Chondrocyte (in vitro differentiated cells): ENCODE measurements at regions not wholly inside any gene's neighbourhood (a gene's known extent, or its start where the extent isn't known, plus 50 kb on each side); places are given as distances from the start of the nearest gene placed in this dataset.

Experiments
- DNase-seq: peaks from one replicate; pipeline ENCODE4 v3.0.0; 2021; ENCODE audit warnings: mixed read lengths, low spot score
- H3K27ac Mint-ChIP-seq: one replicate; pipeline ENCODE4 v1.8.0; 2021; ENCODE audit warnings: mild to moderate bottlenecking, moderate library complexity, mixed read lengths; ENCODE audit not compliant: unreplicated experiment
- H3K27me3 Mint-ChIP-seq: 2 replicates; pipeline ENCODE4 v1.8.0; 2021; ENCODE audit warnings: low read depth, mixed read lengths
- H3K36me3 Mint-ChIP-seq: 2 replicates; pipeline ENCODE4 v1.8.0; 2021; ENCODE audit warnings: low read depth, mixed read lengths
- H3K4me1 Mint-ChIP-seq: 2 replicates; pipeline ENCODE4 v1.8.0; 2021; ENCODE audit warnings: low read depth, mild to moderate bottlenecking, mixed read lengths
- H3K4me3 Mint-ChIP-seq: one replicate; pipeline ENCODE4 v1.8.0; 2021; ENCODE audit warnings: mild to moderate bottlenecking, moderate library complexity, mixed read lengths; ENCODE audit not compliant: unreplicated experiment
- H3K9me3 Mint-ChIP-seq: 2 replicates; pipeline ENCODE4 v1.8.0; 2021; ENCODE audit warnings: low read depth, mixed read lengths
- CTCF ChIP-seq: fragments of 200-600 bp; sonication (generic); IDR thresholded peaks from 2 replicates; pipeline ENCODE4 v1.5.0; 2021; ENCODE audit warnings: antibody characterized with exemption, mild to moderate bottlenecking, moderate library complexity

DNA sequence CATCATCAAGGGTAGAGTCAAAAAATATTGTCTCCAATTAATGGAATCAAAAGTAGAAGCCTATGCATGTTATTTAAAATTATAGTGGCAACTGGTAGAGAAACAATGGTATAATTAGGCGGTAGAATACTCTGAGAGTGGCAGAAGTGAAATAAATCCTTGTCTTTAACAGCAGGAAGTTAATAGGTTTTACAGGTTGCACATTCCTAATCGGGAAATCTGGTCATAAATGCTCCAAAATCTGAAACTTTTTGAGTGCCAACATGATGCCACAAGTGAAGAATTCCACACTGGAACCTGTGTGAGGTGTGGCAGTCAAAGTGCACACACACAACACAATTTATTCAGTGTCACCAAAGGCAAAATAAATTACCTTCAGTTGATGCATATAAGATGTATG, 433.4 kb downstream of the TAF11L14 start:
- Mint-ChIP-seq H3K4me1 (peaks cover 10% of the 10 kb centered on the region), H3K27me3 (no peaks in the 10 kb centered on the region), H3K9me3 (no peaks in the 10 kb centered on the region), H3K27ac (no peak overlapping the region), H3K4me3 (no peak overlapping the region), H3K36me3 (no peaks in the 10 kb centered on the region)
- DNase-seq: no peak
- no peak for TF ChIP-seq CTCF

DNA sequence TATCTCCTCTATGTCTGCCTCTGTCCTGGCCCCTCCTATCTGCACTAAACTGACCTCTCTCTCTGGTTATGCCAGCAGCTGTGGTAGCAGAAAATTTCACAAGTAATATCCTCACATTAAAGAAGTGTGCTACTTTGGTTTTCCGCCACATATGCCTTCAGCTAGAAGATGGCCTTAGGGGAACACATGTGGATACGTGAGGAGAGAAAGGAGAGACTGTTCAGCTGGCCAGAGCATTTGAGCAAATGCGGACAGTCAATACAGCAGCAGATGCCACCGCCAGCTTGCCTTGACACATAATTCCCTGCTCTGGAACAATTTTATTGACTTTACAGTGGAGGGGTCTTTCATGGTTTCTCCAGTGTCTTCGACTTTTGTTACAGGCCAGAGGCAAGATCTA, 434.6 kb downstream of the TAF11L14 start:
- H3K27me3 Mint-ChIP-seq: no peaks in the 10 kb centered on the region
- H3K4me3 Mint-ChIP-seq: no peak overlapping the region
- peaks cover 10% of the 10 kb centered on the region for H3K4me1 Mint-ChIP-seq
- H3K9me3 Mint-ChIP-seq: no peaks in the 10 kb centered on the region
- H3K27ac Mint-ChIP-seq: no peak overlapping the region
- no peak for DNase-seq
- H3K36me3 Mint-ChIP-seq: no peaks in the 10 kb centered on the region
- no peak for TF ChIP-seq CTCF

GRCh38 chr5:18069790-18070189, 435.5 kb downstream of the TAF11L14 start:
- H3K4me3 Mint-ChIP-seq: no peak overlapping the region
- no peaks in the 10 kb centered on the region for H3K36me3 Mint-ChIP-seq
- H3K27ac Mint-ChIP-seq: no peak overlapping the region
- peaks cover 10% of the 10 kb centered on the region for H3K4me1 Mint-ChIP-seq
- TF ChIP-seq CTCF: no peak
- H3K9me3 Mint-ChIP-seq: no peaks in the 10 kb centered on the region
- no peaks in the 10 kb centered on the region for H3K27me3 Mint-ChIP-seq
- DNase-seq: no peak

DNA sequence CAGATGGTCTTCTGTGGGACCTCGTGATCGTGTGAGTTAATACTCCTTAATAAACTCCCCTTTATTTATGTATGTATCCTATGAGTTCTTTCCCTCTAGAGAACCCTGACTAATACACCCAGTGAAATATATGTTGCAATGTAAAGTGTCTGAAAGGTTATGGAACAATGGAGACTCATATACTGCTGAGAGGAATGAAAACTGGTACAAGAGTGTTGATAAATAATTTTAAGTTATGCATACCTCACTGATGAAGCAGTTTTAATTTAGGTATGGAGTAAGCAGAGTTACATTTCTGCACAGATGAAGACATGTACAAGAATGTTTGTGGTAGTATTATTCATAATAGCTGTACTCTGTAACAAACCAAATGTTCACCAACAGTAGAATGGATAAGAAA, 438.3 kb downstream of the TAF11L14 start:
- TF ChIP-seq CTCF: no peak
- Mint-ChIP-seq H3K4me1 (peaks cover 7% of the 10 kb centered on the region), H3K27ac (no peak overlapping the region), H3K4me3 (no peak overlapping the region), H3K9me3 (no peaks in the 10 kb centered on the region), H3K36me3 (no peaks in the 10 kb centered on the region), H3K27me3 (no peaks in the 10 kb centered on the region)
- DNase-seq: no peak

DNA sequence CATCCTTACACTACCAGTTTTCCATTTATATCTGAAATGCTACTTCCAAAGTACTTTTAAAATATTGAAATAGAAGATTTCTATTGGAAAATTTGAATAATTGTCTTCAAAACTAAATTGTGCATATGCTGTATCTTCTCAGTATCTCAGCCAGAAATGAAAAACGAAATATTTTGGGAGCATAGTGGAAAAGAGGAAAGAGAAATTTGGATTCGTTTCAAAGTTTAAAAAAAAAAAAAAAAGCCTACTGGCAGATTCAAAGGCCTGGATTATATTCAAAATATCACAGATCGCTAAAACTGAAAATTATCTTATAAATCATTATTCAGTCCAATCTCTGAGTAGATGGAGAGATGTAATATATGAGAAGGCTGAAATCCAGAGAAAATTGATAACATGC, 440.7 kb downstream of the TAF11L14 start:
- Mint-ChIP-seq H3K36me3 (no peaks in the 10 kb centered on the region), H3K4me1 (peaks cover 4% of the 10 kb centered on the region), H3K4me3 (no peak overlapping the region), H3K27me3 (no peaks in the 10 kb centered on the region), H3K27ac (no peak overlapping the region), H3K9me3 (no peaks in the 10 kb centered on the region)
- DNase-seq: no peak
- TF ChIP-seq CTCF: no peak
